EL (cell line): ENCODE measurements at regions not wholly inside any gene's neighbourhood (a gene's known extent, or its start where the extent isn't known, plus 50 kb on each side); places are given as distances from the start of the nearest gene placed in this dataset.

Source experiments
- DNase-seq: peaks from one replicate; pipeline ENCODE4 v3.0.0-alpha.2; 2016

GRCh38 chrX:69083361-69083760, 81.9 kb downstream of the PJA1 start:
- peak; percentile 9 for DNase-seq

- no peak for DNase-seq
Observed at GRCh38 chrX:69082753-69083150, 82.5 kb downstream of the PJA1 start.

- DNase-seq, result no peak
Observed at GRCh38 chrX:69082055-69082752, 83.0 kb downstream of the PJA1 start.

DNA sequence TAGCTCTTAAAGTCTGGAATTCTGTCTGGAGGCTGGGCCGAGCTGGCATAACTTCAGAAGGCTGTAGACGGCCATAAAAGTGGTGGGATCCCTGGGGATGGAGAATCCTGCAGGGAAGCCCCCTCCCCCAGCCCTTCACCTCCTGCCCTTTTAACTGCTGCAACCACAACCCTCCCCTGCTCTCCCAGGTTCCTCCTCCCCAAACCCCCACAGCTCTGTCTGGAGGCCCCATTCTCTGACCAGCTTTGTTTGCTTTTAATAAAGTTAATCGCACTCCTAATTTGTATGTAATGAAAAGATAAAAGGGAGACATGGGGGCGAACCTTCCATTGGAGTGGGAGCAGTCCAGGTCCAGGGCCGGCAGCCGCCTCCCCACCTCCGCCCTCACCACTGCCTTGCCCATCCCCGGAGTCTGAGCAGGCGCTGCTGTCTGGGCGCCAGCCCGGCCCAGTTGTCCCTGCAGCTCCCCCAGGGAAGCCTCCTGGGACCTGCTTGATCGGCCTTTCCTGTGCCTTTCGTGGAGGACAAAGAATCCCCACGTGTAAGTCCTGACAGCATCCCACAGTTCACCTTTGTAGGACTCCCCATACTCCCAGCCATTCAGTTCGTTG, 84.3 kb downstream of the PJA1 start:
- DNase-seq, result no peak

DNA sequence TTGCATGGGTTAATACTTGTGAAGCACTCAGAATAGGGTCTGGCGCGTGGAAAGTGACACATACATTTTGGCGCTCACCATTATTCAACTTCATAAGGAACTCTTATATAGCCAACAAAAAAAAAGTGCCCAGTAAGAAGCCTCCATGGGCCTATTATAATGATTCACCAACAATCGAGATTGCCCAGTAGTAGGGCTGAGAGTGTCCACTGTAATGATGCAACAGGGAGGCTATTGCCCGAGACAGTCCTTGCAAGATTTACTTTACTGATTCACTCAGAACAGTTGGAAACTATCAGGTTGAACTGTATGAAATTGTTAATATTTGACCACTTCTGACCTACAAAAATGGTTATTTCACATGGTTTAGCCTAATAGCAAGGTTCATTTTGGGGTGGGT, 86.0 kb downstream of the PJA1 start:
- no peak for DNase-seq

DNA sequence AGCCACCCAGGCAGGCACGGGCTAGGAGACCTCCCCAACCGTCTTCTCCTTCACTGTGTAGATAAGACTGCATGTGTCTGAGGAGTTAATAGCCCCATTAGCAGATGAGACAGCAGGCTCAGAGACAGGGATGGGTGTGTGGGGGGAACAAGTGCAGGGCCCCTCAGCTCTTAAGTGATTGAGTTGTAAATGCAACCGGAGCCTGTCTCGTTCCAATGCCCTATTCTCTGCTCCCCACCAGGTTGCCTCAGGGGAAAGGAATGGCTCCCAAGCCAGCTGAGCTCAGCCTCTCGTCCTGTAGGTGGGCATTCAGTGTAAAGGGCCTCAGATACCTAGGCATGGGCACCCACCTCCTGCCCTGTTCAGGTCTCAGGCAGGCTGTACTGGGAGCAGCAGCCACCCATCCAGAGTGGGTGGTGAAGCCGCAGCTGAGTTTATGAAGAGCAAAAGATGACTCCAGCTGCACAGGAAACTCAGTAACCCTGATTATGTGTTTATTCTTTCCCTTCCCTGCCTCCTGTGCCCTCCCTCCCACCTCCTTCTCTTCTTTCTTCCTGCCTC, 87.3 kb downstream of the PJA1 start:
- DNase-seq, result no peak

GRCh38 chrX:69076088-69076487, 89.2 kb downstream of the PJA1 start:
- no peak for DNase-seq

- no peak for DNase-seq
Observed at GRCh38 chrX:69074726-69075125, 90.5 kb downstream of the PJA1 start.

DNA sequence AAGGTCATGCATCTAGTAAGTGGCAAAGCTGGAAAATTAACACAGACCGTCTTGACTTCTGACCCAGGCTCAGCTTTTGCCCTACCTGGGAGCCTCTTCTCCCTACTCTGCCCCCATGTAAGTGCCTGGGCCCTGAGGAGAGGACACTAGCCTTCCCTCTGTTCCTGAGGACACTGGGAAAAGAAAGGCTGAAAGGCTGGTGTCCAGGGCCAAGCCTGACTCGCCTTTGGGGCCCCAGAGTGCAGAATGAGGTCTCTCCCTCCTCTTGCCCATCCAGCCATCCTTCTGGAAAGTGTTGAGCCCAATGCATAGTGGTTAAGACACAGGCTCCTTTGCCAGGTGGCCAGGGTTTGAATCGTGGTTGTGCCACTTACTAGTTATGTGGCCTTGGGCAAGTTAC, 91.5 kb downstream of the PJA1 start:
- no peak for DNase-seq

GRCh38 chrX:69073241-69073640, 92.0 kb downstream of the PJA1 start:
- DNase-seq, result no peak

DNA sequence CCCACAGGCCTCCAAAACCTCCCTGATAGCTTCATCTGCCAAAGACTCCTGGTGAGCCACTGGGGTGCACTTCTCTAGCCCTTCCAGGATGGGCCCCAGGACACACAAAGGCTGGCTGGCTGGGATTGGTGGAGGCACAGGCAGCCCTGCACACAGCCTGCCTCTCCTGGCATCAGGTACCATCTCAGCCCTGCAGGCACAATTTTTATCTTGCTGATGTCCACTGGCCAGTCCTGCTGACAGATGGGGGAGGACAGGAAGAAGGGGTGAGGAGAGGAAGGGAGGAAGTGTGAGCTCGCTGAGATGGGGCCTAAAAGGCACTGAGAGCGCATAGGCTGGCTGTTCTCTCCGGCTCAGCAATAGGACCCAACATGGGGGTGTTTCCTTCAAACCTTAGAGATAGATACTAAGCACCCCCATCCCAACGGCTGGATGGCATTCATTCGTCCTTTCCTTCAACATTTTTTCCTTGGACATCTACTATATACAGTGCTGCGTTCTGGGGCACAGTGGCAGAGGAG, 92.7 kb downstream of the PJA1 start:
- no peak for DNase-seq

DNA sequence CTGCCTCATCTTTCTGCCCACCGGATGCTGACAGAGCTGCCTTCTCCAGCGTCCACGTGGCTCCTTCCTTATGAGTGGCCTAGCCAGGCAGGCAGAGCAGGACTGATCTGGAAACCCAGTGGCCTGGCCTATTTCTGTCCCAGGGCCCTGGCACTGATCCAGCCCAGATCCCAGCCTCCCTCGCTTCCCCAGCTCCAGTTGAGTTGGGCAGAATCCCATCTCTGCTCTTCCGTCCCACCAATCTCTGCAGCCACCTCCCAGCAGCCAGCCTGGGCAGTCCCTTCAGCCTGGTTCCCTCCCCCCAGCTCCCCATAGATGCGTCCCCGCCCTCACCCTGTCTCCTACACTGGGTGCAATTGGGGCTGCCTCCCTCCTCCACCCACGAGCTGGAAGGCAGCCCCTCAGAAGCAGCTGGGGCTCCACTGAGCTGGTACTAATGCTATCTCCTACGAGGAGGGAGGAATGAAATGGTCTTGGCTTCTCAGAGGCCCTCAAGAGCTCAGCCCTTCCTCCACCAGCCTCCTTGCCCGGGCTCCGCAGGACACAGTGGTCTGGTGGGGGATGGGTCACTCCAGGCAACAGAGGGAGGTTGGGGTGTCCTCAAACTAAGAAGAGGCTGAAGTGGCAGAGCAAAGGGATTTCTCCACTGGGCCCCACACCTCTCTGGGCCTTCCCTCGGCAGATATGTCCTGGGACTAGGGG, 94.2 kb downstream of the PJA1 start:
- DNase-seq, result no peak

- no peak for DNase-seq
Observed at GRCh38 chrX:69069876-69070275, 95.4 kb downstream of the PJA1 start.

DNA sequence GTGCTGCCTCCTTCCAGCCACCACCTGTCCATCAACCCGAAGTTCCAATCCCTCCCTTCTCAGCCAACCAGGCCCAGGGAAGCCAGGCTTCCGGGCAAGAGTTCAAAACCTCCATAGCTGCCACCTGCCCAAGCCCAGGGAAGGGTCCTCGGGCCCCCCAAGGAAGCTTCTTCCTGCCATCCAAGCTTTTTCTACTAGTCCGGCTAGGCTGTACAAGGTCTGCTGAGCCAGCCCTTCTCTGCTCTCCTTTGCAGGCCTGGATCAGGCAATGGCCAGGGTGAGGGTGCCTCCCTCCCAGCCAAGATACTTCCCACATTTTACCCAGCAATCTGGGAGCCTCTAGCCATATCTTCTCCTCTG, 96.2 kb downstream of the PJA1 start:
- no peak for DNase-seq

DNA sequence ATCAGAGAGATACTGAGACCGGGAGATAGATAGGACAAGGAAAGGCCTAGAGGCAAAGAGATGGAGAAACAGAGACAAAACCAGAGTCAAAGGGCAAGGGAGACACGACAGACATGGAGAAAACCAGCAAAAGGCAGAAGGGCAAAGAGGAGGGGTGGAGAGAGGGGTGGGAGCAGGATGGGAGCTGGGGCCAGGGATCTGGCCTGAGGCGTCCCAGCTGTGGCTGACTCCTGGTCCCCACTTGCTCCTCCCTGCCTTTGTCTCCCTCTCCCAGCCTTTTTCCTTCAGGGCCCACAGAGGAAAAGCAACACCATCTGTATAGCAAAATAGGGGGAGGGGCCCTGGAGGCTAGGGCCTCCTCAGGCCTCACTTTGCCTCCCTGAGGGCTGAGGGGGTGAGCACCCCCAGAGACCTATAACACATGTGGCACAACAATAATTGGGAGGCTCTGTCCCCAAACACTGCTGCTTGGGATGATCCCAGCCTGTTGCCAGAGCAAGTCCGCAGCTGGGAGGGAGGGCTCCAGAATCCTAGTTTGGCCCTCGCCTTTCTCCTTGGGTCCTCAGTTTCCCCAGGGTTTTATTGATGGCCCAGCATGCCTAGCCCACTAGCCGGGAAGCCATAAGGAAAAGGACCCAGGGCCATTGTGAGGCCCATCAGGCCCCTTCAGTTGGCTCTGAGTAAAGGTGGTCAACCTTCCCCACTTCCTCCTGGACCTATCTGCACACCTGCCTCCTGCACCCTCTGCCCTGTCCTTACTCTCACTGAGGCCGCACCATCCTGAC, 96.8 kb downstream of the PJA1 start:
- DNase-seq, result no peak

DNA sequence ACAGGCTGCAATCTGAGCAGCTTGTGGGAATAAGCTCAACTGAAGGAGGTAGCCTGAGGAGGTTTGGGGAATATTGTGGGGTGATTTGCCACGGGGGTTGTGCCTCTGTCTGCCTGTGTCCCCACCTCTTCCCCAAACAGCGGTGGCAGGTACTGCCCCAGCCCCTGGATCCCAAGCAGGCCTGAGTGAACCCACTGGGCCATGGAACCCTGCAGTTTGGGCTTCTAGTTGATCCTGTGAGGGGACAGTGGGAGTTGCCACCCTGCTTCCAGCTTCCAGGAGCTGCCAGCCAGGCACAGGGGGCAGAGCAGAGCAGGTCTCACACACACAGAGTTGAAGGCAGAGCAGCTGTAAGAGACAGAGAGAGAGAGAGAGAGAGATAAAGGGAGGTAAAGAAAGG, 97.4 kb downstream of the PJA1 start:
- no peak for DNase-seq

DNA sequence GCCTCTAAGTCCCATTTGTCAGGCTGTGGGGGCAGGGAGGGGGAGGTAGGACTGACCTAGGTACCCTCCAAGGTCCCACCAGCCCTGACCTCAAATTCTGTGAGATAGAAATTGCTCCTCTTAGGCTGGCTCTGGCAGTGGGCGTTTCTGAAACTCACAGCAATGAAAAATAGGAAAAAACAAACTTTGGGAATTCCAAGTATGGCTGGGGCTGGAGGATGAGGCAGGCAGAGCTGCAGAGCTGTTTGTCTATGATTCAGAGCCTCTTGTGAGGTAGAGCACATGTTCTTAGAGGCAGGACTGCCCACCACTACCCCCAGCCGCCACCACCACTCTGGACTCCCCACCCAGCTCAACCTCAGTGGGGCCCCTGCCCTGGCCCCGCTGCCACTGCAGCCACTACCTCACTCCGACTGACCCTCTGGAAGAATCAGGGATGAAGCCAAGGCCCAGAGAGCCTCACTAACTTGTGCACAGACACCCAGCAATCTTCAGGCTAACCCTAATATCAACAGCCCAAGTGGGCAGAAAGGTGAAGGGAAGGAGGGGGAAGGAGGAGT, 98.2 kb downstream of the PJA1 start:
- no peak for DNase-seq

DNA sequence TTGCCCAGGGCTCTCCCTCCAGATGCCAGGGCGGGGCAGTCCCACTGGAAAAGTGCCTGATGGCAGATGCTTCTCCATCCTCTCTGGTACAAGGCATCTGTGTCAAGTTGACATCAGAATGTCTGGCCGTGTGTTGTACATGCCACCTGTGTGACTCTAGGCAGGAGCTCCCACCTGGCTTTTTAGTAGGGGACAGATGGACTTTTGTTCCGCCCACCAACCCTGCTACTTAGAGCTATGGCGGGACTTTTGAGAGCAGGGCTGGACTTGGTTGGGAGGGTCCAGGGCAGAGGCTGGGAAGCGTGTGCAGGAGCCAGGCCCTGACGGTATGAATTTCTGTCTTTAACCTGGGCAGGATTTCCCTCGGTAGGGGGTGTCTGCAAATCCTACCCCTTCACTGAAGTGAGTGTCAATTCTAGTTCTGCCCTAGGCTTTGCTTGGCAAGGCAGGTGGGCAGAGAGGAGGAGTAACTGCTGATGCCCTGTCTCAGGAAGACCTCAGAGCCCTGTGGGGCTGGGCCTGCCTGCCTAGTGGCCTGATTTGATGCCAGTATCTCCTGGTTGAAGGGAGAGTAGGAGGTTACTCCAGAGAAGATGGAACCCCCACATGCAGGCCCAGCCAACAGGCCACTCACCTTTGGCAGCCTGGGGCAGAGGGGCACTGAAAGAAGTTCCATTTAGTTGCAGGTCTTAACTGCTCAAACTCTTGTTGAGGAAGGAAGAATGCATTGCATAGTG, 99.1 kb downstream of the PJA1 start:
- DNase-seq, result no peak

- DNase-seq, result no peak
Observed at GRCh38 chrX:69065451-69065850, 99.8 kb downstream of the PJA1 start.

GRCh38 chrX:69063486-69063885, 101.8 kb downstream of the PJA1 start:
- no peak for DNase-seq

DNA sequence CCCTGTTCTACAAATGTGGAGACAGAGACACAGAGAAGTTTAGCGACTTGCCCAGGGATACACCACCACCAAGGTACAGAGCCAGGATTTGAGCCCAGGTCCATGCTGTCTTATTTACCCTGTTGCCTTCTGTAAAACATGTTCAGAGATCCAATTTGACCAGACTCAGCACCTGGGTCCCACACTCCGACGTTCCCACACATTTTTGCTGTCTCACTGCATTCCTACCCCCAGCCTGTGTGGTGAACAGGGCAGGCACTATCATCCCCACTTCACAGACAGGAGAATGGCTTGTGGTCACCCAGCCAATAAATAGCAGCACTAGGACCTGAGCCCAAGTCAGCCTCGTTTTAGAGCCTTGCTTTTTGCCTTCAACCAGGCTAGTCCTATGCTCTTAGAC, 102.8 kb downstream of the PJA1 start:
- DNase-seq, result no peak
